ENCODE measurements at regions not wholly inside any gene's neighbourhood (a gene's known extent, or its start where the extent isn't known, plus 50 kb on each side); places are given as distances from the start of the nearest gene placed in this dataset.

- DNase-seq (ENCODE audit: low read depth in 1 of 2, low spot score in 1 of 2) = no peak
- no peaks in the 10 kb centered on the region for H3K27me3 ChIP-seq
- no peaks in the 10 kb centered on the region for H3K4me1 ChIP-seq (ENCODE audit: low read depth)
- no peaks in the 10 kb centered on the region for H3K9me3 ChIP-seq (ENCODE audit: low read depth)
- H3K27ac ChIP-seq = no peak overlapping the region
- no peak overlapping the region for H3K4me3 ChIP-seq
- TF ChIP-seq CTCF (IDR thresholded peaks at IDR 0.05; ENCODE audit: low read depth, low read length) = no peak
- H3K36me3 ChIP-seq = no peaks in the 10 kb centered on the region
Measured at GRCh38 chr3:76025561-76025960, 240.2 kb upstream of the ZNF717 start.

- Histone ChIP-seq H3K4me1 (ENCODE audit: low read depth) (no peaks in the 10 kb centered on the region), H3K4me3 (no peak overlapping the region), H3K36me3 (no peaks in the 10 kb centered on the region), H3K27ac (no peak overlapping the region), H3K9me3 (ENCODE audit: low read depth) (no peaks in the 10 kb centered on the region), H3K27me3 (no peaks in the 10 kb centered on the region)
- no peak for DNase-seq (ENCODE audit: low read depth in 1 of 2, low spot score in 1 of 2)
- no peak for TF ChIP-seq CTCF (IDR thresholded peaks at IDR 0.05; ENCODE audit: low read depth, low read length)
Measured at GRCh38 chr3:76026379-76026778, 241.0 kb upstream of the ZNF717 start.

- Histone ChIP-seq H3K36me3 (no peaks in the 10 kb centered on the region), H3K27ac (no peak overlapping the region), H3K27me3 (no peaks in the 10 kb centered on the region), H3K4me3 (no peak overlapping the region), H3K9me3 (ENCODE audit: low read depth) (no peaks in the 10 kb centered on the region), H3K4me1 (ENCODE audit: low read depth) (no peaks in the 10 kb centered on the region)
- no peak for DNase-seq (ENCODE audit: low read depth in 1 of 2, low spot score in 1 of 2)
- no peak for TF ChIP-seq CTCF (IDR thresholded peaks at IDR 0.05; ENCODE audit: low read depth, low read length)
Measured at GRCh38 chr3:76028774-76029173, 243.4 kb upstream of the ZNF717 start.

- Histone ChIP-seq H3K27me3 (no peaks in the 10 kb centered on the region), H3K9me3 (ENCODE audit: low read depth) (no peaks in the 10 kb centered on the region), H3K4me1 (ENCODE audit: low read depth) (no peaks in the 10 kb centered on the region), H3K36me3 (no peaks in the 10 kb centered on the region), H3K27ac (no peak overlapping the region), H3K4me3 (no peak overlapping the region)
- DNase-seq (ENCODE audit: low read depth in 1 of 2, low spot score in 1 of 2) = no peak
- no peak for TF ChIP-seq CTCF (IDR thresholded peaks at IDR 0.05; ENCODE audit: low read depth, low read length)
Measured at GRCh38 chr3:76034649-76035048, 249.3 kb upstream of the ZNF717 start.

- H3K27ac ChIP-seq = no peak overlapping the region
- DNase-seq (ENCODE audit: low read depth in 1 of 2, low spot score in 1 of 2) = no peak
- no peak for TF ChIP-seq CTCF (IDR thresholded peaks at IDR 0.05; ENCODE audit: low read depth, low read length)
Measured at GRCh38 chr3:76035117-76035516, 249.8 kb upstream of the ZNF717 start.

GRCh38 chr3:76038949-76039348 lies 253.6 kb upstream of the ZNF717 start:
- no peaks in the 10 kb centered on the region for H3K9me3 ChIP-seq (ENCODE audit: low read depth)
- H3K36me3 ChIP-seq = no peaks in the 10 kb centered on the region
- H3K27ac ChIP-seq = no peak overlapping the region
- H3K4me3 ChIP-seq = no peak overlapping the region
- no peak for DNase-seq (ENCODE audit: low read depth in 1 of 2, low spot score in 1 of 2)
- TF ChIP-seq CTCF (IDR thresholded peaks at IDR 0.05; ENCODE audit: low read depth, low read length) = no peak
- no peaks in the 10 kb centered on the region for H3K4me1 ChIP-seq (ENCODE audit: low read depth)
- no peaks in the 10 kb centered on the region for H3K27me3 ChIP-seq

More at GRCh38 chr3:76035117-76035516, 249.8 kb upstream of the ZNF717 start:
- Histone ChIP-seq H3K4me1 (ENCODE audit: low read depth) (no peaks in the 10 kb centered on the region), H3K9me3 (ENCODE audit: low read depth) (no peaks in the 10 kb centered on the region), H3K4me3 (no peak overlapping the region), H3K36me3 (no peaks in the 10 kb centered on the region), H3K27me3 (no peaks in the 10 kb centered on the region)

All from cardiac muscle cell (in vitro differentiated cells and primary cell).